SK-N-SH treated with all-trans-retinoic acid at 6 μM for 48 hours (cell line): ENCODE measurements at regions not wholly inside any gene's neighbourhood (a gene's known extent, or its start where the extent isn't known, plus 50 kb on each side); places are given as distances from the start of the nearest gene placed in this dataset.
"Not testable (repeated sequence)": the region's sequence is repeated elsewhere in the genome, so short reads cannot be mapped to it uniquely, and the experiment has no call there.

Experiments used
- ESRRG ChIP-seq: fragments of 250-450 bp; sonication (Bioruptor Pico); IDR thresholded peaks from 2 replicates; pipeline ENCODE4 v1.6.1; 2021; ENCODE audit warnings: mild to moderate bottlenecking
- GLIS3 ChIP-seq: fragments of 250-450 bp; sonication (Bioruptor Pico); IDR thresholded peaks from 2 replicates; pipeline ENCODE4 v1.5.0; 2020; ENCODE audit warnings: mild to moderate bottlenecking, moderate library complexity
- PPARA ChIP-seq: fragments of 250-450 bp; sonication (Bioruptor Pico); IDR thresholded peaks from 2 replicates; pipeline ENCODE4 v1.5.0; 2020; ENCODE audit warnings: mild to moderate bottlenecking, borderline replicate concordance
- RARB ChIP-seq: fragments of 250-450 bp; sonication (Bioruptor Pico); IDR thresholded peaks from 2 replicates; pipeline ENCODE4 v1.8.0; 2021; ENCODE audit warnings: mild to moderate bottlenecking, moderate library complexity
- TCF4 ChIP-seq: fragments of 250-450 bp; sonication (Bioruptor Pico); IDR thresholded peaks from 2 replicates; pipeline ENCODE4 v1.8.0; 2021; ENCODE audit warnings: mild to moderate bottlenecking, moderate library complexity, borderline replicate concordance
- TOX ChIP-seq: fragments of 250-450 bp; sonication (Bioruptor Pico); IDR thresholded peaks from 2 replicates; pipeline ENCODE4 v1.8.0; 2021; ENCODE audit warnings: mild to moderate bottlenecking, moderate library complexity, borderline replicate concordance
- ZFP3 ChIP-seq: fragments of 250-450 bp; sonication (Bioruptor Pico); IDR thresholded peaks from 2 replicates; pipeline ENCODE4 v1.5.0; 2020; ENCODE audit warnings: mild to moderate bottlenecking, moderate library complexity
- ZFP30 ChIP-seq: fragments of 450-650 bp; formaldehyde crosslinking; IDR thresholded peaks from 2 replicates; pipeline ENCODE4 v1.5.0; 2022; ENCODE audit warnings: mild to moderate bottlenecking, moderate library complexity
- ZNF565 ChIP-seq: fragments of 450-650 bp; formaldehyde crosslinking; conservative IDR thresholded peaks from 2 replicates; pipeline ENCODE4 v1.5.0; 2020; ENCODE audit warnings: low read depth, mild to moderate bottlenecking, moderate library complexity
- ZNF8 ChIP-seq: fragments of 450-650 bp; formaldehyde crosslinking; IDR thresholded peaks from 2 replicates; pipeline ENCODE4 v1.5.0; 2020; ENCODE audit warnings: mild to moderate bottlenecking, moderate library complexity
- TF ChIP-seq, protein P1 (sequence below): fragments of 250-450 bp; sonication (Bioruptor Pico); IDR thresholded peaks from 2 replicates; pipeline ENCODE4 v1.5.1; 2020; ENCODE audit warnings: low read depth, mild to moderate bottlenecking, moderate library complexity
- TF ChIP-seq, protein P2 (sequence below): fragments of 250-450 bp; sonication (Bioruptor Pico); IDR thresholded peaks from 2 replicates; pipeline ENCODE4 v1.5.0; 2020; ENCODE audit warnings: mild to moderate bottlenecking, moderate library complexity
- TF ChIP-seq, protein P3 (sequence below): fragments of 250-450 bp; sonication (Bioruptor Pico); IDR thresholded peaks from 2 replicates; pipeline ENCODE4 v1.8.0; 2020; ENCODE audit warnings: mild to moderate bottlenecking, moderate library complexity, borderline replicate concordance

DNA sequence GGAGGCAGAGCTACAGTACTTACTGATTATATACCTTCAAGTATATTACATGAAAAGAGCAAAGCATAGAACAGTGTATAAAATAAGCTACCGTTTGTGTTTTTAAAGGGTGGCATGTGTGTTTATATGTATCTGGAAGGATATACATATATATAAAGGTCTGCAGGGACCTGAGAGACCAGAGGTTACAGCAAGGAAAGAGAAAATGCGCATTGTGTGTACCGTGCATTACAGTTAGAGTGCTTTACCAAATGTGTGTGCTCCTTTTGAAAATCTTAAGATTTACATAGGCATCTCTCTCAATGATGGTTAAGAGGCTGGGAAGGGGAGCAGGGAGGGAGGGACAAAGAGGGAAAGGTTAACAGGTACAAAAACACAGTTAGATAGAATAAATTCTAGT, 55.8 kb upstream of the FAM25C start:
- not testable (repeated sequence) for TF ChIP-seq ZNF565; ESRRG (CRISPR knock-in tag); TOX; PPARA (CRISPR knock-in tag); TCF4 (CRISPR knock-in tag); RARB; GLIS3; ZFP30 (CRISPR knock-in tag); ZNF8 (CRISPR knock-in tag); ZFP3
- TF ChIP-seq, protein P1, sequence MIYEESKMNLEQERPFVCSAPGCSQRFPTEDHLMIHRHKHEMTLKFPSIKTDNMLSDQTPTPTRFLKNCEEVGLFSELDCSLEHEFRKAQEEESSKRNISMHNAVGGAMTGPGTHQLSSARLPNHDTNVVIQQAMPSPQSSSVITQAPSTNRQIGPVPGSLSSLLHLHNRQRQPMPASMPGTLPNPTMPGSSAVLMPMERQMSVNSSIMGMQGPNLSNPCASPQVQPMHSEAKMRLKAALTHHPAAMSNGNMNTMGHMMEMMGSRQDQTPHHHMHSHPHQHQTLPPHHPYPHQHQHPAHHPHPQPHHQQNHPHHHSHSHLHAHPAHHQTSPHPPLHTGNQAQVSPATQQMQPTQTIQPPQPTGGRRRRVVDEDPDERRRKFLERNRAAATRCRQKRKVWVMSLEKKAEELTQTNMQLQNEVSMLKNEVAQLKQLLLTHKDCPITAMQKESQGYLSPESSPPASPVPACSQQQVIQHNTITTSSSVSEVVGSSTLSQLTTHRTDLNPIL (CRISPR knock-in tag), result not testable (repeated sequence)
- TF ChIP-seq, protein P2, sequence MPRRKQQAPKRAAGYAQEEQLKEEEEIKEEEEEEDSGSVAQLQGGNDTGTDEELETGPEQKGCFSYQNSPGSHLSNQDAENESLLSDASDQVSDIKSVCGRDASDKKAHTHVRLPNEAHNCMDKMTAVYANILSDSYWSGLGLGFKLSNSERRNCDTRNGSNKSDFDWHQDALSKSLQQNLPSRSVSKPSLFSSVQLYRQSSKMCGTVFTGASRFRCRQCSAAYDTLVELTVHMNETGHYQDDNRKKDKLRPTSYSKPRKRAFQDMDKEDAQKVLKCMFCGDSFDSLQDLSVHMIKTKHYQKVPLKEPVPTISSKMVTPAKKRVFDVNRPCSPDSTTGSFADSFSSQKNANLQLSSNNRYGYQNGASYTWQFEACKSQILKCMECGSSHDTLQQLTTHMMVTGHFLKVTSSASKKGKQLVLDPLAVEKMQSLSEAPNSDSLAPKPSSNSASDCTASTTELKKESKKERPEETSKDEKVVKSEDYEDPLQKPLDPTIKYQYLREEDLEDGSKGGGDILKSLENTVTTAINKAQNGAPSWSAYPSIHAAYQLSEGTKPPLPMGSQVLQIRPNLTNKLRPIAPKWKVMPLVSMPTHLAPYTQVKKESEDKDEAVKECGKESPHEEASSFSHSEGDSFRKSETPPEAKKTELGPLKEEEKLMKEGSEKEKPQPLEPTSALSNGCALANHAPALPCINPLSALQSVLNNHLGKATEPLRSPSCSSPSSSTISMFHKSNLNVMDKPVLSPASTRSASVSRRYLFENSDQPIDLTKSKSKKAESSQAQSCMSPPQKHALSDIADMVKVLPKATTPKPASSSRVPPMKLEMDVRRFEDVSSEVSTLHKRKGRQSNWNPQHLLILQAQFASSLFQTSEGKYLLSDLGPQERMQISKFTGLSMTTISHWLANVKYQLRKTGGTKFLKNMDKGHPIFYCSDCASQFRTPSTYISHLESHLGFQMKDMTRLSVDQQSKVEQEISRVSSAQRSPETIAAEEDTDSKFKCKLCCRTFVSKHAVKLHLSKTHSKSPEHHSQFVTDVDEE (CRISPR knock-in tag), result not testable (repeated sequence)
- TF ChIP-seq, protein P3, sequence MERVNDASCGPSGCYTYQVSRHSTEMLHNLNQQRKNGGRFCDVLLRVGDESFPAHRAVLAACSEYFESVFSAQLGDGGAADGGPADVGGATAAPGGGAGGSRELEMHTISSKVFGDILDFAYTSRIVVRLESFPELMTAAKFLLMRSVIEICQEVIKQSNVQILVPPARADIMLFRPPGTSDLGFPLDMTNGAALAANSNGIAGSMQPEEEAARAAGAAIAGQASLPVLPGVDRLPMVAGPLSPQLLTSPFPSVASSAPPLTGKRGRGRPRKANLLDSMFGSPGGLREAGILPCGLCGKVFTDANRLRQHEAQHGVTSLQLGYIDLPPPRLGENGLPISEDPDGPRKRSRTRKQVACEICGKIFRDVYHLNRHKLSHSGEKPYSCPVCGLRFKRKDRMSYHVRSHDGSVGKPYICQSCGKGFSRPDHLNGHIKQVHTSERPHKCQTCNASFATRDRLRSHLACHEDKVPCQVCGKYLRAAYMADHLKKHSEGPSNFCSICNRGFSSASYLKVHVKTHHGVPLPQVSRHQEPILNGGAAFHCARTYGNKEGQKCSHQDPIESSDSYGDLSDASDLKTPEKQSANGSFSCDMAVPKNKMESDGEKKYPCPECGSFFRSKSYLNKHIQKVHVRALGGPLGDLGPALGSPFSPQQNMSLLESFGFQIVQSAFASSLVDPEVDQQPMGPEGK (CRISPR knock-in tag), result not testable (repeated sequence)
